ENCODE measurements at regions not wholly inside any gene's neighbourhood (a gene's known extent, or its start where the extent isn't known, plus 50 kb on each side); places are given as distances from the start of the nearest gene placed in this dataset.

DNA sequence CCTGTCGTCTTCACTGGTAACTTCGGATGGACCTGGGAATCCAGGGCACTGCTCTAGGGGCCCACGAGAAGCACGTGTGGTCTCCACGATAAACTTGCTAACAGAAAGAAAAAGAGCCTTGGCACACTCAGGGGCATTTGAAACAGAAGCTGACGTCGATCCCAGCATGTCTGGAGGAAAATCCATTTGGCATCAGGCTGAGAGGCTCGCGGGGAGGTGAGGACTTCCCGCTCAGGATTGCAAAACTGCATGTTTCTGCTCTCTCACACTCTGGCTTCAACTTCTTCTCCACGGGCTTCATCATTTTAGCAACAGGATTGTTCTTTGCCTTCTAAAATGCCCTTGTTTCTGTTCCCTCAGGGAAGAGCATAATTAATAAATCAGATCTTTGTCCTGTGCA is 181.7 kb upstream of the COPS8 start:
- DNase-seq (ENCODE audit: unreplicated experiment), result no peak
- intact Hi-C loops (cut with micrococcal nuclease), result no loop called here
- ChIA-PET CTCF (no interaction called here), POLR2A (no interaction called here)
- BruUV-seq (replicated peaks), result no TSS peak
- Mint-ChIP-seq H3K9me3 (ENCODE audit: unreplicated experiment) (no peaks in the 10 kb centered on the region), H3K4me3 (ENCODE audit: unreplicated experiment) (no peak overlapping the region), H3K36me3 (ENCODE audit: insufficient read depth, unreplicated experiment) (no peaks in the 10 kb centered on the region), H3K27me3 (ENCODE audit: insufficient read depth, unreplicated experiment) (peaks cover 10% of the 10 kb centered on the region), H3K27ac (ENCODE audit: low read depth, unreplicated experiment) (no peak overlapping the region), H3K4me1 (ENCODE audit: insufficient read depth, unreplicated experiment) (no peaks in the 10 kb centered on the region)
- TF ChIP-seq CTCF (IDR thresholded peaks at IDR 0.05; ENCODE audit: unreplicated experiment), result no peak

DNA sequence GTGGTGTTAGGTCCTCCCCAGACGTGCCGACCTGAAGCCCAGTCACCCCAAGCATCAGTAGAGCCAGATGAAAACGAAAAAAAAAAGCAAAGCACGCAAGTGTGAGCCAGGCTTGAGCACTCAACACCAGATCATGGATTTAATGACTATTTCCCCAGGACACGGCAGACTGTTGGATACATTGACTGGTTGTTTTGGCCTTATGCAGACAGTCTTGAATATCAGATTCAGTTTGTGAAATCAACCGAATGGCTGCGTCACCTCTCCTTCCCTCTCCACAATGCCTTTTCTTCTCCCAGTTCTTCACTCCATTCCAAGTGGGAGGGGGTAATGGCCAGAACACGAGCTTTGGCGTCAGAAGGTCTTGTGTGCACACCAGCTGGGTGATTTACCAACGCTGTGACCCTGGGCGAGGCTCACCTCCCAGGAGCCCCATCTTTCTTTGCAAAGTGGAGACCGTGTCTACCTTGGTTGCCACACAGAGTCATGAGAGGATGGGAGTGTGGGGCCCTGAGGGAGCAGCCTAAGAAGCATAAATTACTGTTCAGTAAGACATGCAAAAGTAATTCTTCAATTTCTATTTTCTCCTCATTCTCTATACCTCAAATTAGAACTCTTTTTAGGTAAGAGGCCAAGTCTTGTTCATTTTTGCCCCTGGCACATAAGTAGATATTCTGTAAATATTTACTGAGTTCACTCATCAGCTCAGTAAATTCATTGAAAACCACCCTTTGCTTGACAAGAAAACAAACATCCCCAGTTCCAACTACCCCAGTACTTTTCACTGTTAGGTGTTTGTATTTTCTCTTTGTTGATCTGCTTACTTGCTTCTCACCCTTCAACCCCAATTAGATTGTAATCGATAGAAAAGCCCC is 181.1 kb upstream of the COPS8 start:
- POLR2A ChIA-PET, result no interaction called here
- CTCF ChIA-PET, result no interaction called here
- TF ChIP-seq CTCF (IDR thresholded peaks at IDR 0.05; ENCODE audit: unreplicated experiment), result no peak
- no peaks in the 10 kb centered on the region for H3K4me1 Mint-ChIP-seq (ENCODE audit: insufficient read depth, unreplicated experiment)
- no peak overlapping the region for H3K4me3 Mint-ChIP-seq (ENCODE audit: unreplicated experiment)
- peaks cover 10% of the 10 kb centered on the region for H3K27me3 Mint-ChIP-seq (ENCODE audit: insufficient read depth, unreplicated experiment)
- H3K27ac Mint-ChIP-seq (ENCODE audit: low read depth, unreplicated experiment), result no peak overlapping the region
- intact Hi-C loops (cut with micrococcal nuclease), result no loop called here
- DNase-seq (ENCODE audit: unreplicated experiment), result no peak
- no peaks in the 10 kb centered on the region for H3K9me3 Mint-ChIP-seq (ENCODE audit: unreplicated experiment)
- BruUV-seq (replicated peaks), result no TSS peak
- H3K36me3 Mint-ChIP-seq (ENCODE audit: insufficient read depth, unreplicated experiment), result no peaks in the 10 kb centered on the region

DNA sequence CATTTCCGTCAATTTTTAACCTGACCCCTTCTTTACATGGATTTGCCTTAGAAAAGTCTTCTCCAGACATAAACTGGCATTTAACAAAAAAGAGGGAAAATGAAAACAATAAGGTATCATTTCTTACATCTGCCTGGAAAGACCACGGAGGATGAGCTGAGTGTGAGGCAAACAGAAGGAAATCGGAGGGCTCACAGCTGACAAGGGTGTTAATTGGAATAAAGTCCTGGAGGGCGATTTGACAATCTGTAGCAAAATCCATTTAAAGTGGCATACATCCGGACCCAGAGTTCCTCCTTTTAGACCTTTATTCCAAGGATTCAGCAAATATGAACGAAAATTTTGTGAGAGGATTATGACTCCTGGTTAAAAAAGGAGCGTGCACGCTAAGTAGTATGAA is 179.7 kb upstream of the COPS8 start:
- BruUV-seq (replicated peaks), result no TSS peak
- DNase-seq (ENCODE audit: unreplicated experiment), result no peak
- POLR2A ChIA-PET, result no interaction called here
- intact Hi-C loops (cut with micrococcal nuclease), result no loop called here
- Mint-ChIP-seq H3K27me3 (ENCODE audit: insufficient read depth, unreplicated experiment) (peaks cover 10% of the 10 kb centered on the region), H3K27ac (ENCODE audit: low read depth, unreplicated experiment) (no peak overlapping the region), H3K36me3 (ENCODE audit: insufficient read depth, unreplicated experiment) (no peaks in the 10 kb centered on the region), H3K9me3 (ENCODE audit: unreplicated experiment) (no peaks in the 10 kb centered on the region), H3K4me3 (ENCODE audit: unreplicated experiment) (no peak overlapping the region), H3K4me1 (ENCODE audit: insufficient read depth, unreplicated experiment) (no peaks in the 10 kb centered on the region)
- no peak for TF ChIP-seq CTCF (IDR thresholded peaks at IDR 0.05; ENCODE audit: unreplicated experiment)
- CTCF ChIA-PET, result no interaction called here

GRCh38 chr2:236908439-236909192 is 177.1 kb upstream of the COPS8 start:
- H3K27ac Mint-ChIP-seq (ENCODE audit: low read depth, unreplicated experiment), result no peak overlapping the region
- H3K4me3 Mint-ChIP-seq (ENCODE audit: unreplicated experiment), result no peak overlapping the region
- no TSS peak for BruUV-seq (replicated peaks)
- no peaks in the 10 kb centered on the region for H3K4me1 Mint-ChIP-seq (ENCODE audit: insufficient read depth, unreplicated experiment)
- no peaks in the 10 kb centered on the region for H3K9me3 Mint-ChIP-seq (ENCODE audit: unreplicated experiment)
- peaks cover 21% of the 10 kb centered on the region for H3K27me3 Mint-ChIP-seq (ENCODE audit: insufficient read depth, unreplicated experiment)
- intact Hi-C loops (cut with micrococcal nuclease), result no loop called here
- ChIA-PET CTCF (no interaction called here), POLR2A (no interaction called here)
- no peak for DNase-seq (ENCODE audit: unreplicated experiment)
- H3K36me3 Mint-ChIP-seq (ENCODE audit: insufficient read depth, unreplicated experiment), result no peaks in the 10 kb centered on the region
- no peak for TF ChIP-seq CTCF (IDR thresholded peaks at IDR 0.05; ENCODE audit: unreplicated experiment)

Data from MCF 10A (cell line).